ENCODE measurements at regions not wholly inside any gene's neighbourhood (a gene's known extent, or its start where the extent isn't known, plus 50 kb on each side); places are given as distances from the start of the nearest gene placed in this dataset.

DNA sequence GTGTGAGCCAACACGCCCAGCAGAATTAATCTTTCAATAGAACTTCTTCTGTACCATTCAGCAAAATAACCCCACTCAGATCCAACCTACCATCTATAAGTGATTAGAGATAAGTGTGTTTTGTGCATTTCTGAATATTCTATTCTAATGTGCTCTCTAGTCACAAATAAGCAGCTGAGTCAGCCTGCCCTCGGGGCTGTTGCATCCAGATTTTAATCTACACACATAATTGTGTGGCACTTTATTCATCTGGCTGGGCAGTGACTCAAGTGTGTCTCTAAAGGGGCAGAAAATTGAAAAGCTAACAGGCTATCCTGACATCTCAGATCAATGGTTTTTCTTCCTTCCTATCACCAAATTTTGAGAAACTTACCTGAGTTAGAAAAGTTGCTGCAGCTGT is 60.3 kb downstream of the PRR15 start:
- Histone ChIP-seq H3K56ac (replicated peaks; ENCODE audit: insufficient read length, low read depth, low read length) (no peak overlapping the region), H2BK20ac (ENCODE audit: low read length) (no peak overlapping the region), H4K91ac (replicated peaks; ENCODE audit: insufficient read length, low read length) (no peak overlapping the region), H3K23me2 (ENCODE audit: low read depth, low read length) (no peaks in the 10 kb centered on the region), H3K27ac (ENCODE audit: low read depth, low read length) (no peak overlapping the region), H3K4me2 (ENCODE audit: insufficient read depth in 1 of 2, low read depth in 2 of 2, low read length in 2 of 2) (no peak overlapping the region), H3K23ac (ENCODE audit: insufficient read length) (no peak overlapping the region), H3K14ac (ENCODE audit: insufficient read length) (no peak overlapping the region), H3K18ac (ENCODE audit: extremely low read depth, low read length) (no peak overlapping the region), H3K9me3 (ENCODE audit: insufficient read depth in 2 of 2, low read depth in 1 of 2, low read length in 1 of 2) (no peaks in the 10 kb centered on the region), H3K36me3 (ENCODE audit: control insufficient read depth in 2 of 4, insufficient read depth in 4 of 4, low read length in 3 of 4) (no peaks in the 10 kb centered on the region), H3K4me1 (replicated peaks in 1 of 4; ENCODE audit: control insufficient read depth in 3 of 4, insufficient read depth in 4 of 4, low read length in 3 of 4) (peaks cover 2 to 5% (median 4%) of the 10 kb centered on the region in 4 experiments; a peak in 4 of 7 replicates), H3K4me3 (ENCODE audit: extremely low read depth in 1 of 4, insufficient read depth in 2 of 4, low read depth in 3 of 4, low read length in 4 of 4) (no peak overlapping the region), H3K9ac (replicated peaks in 1 of 4; ENCODE audit: extremely low read depth in 1 of 4, low read depth in 3 of 4, low read length in 3 of 4) (no peak overlapping the region), H2AK5ac (ENCODE audit: low read depth, low read length) (no peak overlapping the region), H4K8ac (ENCODE audit: extremely low read depth, insufficient read depth, low read length) (no peak overlapping the region), H2BK120ac (replicated peaks; ENCODE audit: low read depth, low read length) (no peak overlapping the region), H2BK12ac (ENCODE audit: low read depth, low read length) (no peak overlapping the region), H4K5ac (ENCODE audit: insufficient read length, low read depth, low read length) (no peak overlapping the region), H3K79me2 (ENCODE audit: control insufficient read depth in 1 of 2, insufficient read depth in 2 of 2, low read length in 2 of 2) (no peaks in the 10 kb centered on the region), H3K4ac (replicated peaks; ENCODE audit: insufficient read length, low read depth, low read length) (no peak overlapping the region), H4K20me1 (replicated peaks in 1 of 2; ENCODE audit: control insufficient read depth in 1 of 2, insufficient read depth in 2 of 2, low read length in 2 of 2) (no peaks in the 10 kb centered on the region), H2AFZ (ENCODE audit: low read length) (no peak overlapping the region), H2BK15ac (ENCODE audit: low read length) (no peak overlapping the region), H3K27me3 (replicated peaks in 1 of 4; ENCODE audit: control insufficient read depth in 3 of 4, extremely low read depth in 1 of 4, insufficient read depth in 3 of 4, low read length in 3 of 4) (no peaks in the 10 kb centered on the region), H2BK5ac (ENCODE audit: low read depth, low read length) (no peak overlapping the region), H3K79me1 (ENCODE audit: low read depth, low read length) (no peaks in the 10 kb centered on the region)
- TF ChIP-seq YY1 (IDR thresholded peaks at IDR 0.05; ENCODE audit: low read depth, low read length) (no peak), ASH2L (IDR thresholded peaks at IDR 0.05; ENCODE audit: low read length) (no peak), HDAC2 (IDR thresholded peaks at IDR 0.05; ENCODE audit: borderline replicate concordance in 1 of 2, low read depth in 2 of 2, low read length in 2 of 2) (no peak), BACH1 (IDR thresholded peaks at IDR 0.05; ENCODE audit: low read length) (no peak), KDM1A (IDR thresholded peaks at IDR 0.05; ENCODE audit: borderline replicate concordance, low read length) (no peak), TEAD4 (IDR thresholded peaks at IDR 0.05; ENCODE audit: low read depth, low read length) (no peak), SIX5 (IDR thresholded peaks at IDR 0.05; ENCODE audit: low read depth, low read length) (no peak), EGR1 (IDR thresholded peaks at IDR 0.05; ENCODE audit: borderline replicate concordance, low read depth, low read length) (no peak), SP4 (IDR thresholded peaks at IDR 0.05; ENCODE audit: low read length) (no peak), TAF1 (IDR thresholded peaks at IDR 0.05; ENCODE audit: low read depth, low read length) (no peak)
- TF ChIP-seq, protein P1, sequence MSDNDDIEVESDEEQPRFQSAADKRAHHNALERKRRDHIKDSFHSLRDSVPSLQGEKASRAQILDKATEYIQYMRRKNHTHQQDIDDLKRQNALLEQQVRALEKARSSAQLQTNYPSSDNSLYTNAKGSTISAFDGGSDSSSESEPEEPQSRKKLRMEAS (IDR thresholded peaks at IDR 0.05) = no peak
- CTCF ChIA-PET (ENCODE audit: partially characterized antibody) = interaction anchor here (1.1 to 5.7 kb wide), 2 partner anchors 11 to 14 kb away, joined by 6 to 32 read pairs; no protein-coding TSS in a partner anchor
- POLR2A ChIA-PET (ENCODE audit: partially characterized antibody) = no interaction called here
- 90% methylated on average over 2 of the region's 2 CpGs; no CpG with 5 or more reads in 1 of the 2 experiments for WGBS, 2 experiments (ENCODE audit: extremely low coverage in 1 of 2, insufficient coverage in 1 of 2, insufficient read length in 1 of 2, insufficient replicate concordance in 2 of 2, low coverage in 1 of 2, low lambda C conversion rate in 2 of 2, missing lambda C conversion rate in 1 of 2)
- no peak for DNase-seq (ENCODE audit: low read depth in 1 of 2, low spot score in 2 of 2)
- no peak for FAIRE-seq
